IPS-15b (cell line): ENCODE measurements at regions not wholly inside any gene's neighbourhood (a gene's known extent, or its start where the extent isn't known, plus 50 kb on each side); places are given as distances from the start of the nearest gene placed in this dataset.

ENCODE experiments used
- H3K27me3 ChIP-seq: one replicate; pipeline ENCODE4 v1.6.1; 2013; ENCODE audit warnings: low read length; ENCODE audit not compliant: control insufficient read depth, insufficient read depth
- H3K36me3 ChIP-seq: one replicate; pipeline ENCODE4 v1.6.1; 2013; ENCODE audit warnings: low read length; ENCODE audit not compliant: control insufficient read depth, insufficient read depth
- H3K4me1 ChIP-seq: one replicate; pipeline ENCODE4 v1.6.1; 2013; ENCODE audit warnings: mild to moderate bottlenecking, low read length; ENCODE audit not compliant: control insufficient read depth, insufficient read depth
- H3K4me3 ChIP-seq: one replicate; pipeline ENCODE4 v1.5.1; 2013; ENCODE audit warnings: low read depth, low read length
- H3K9ac ChIP-seq: one replicate; pipeline ENCODE4 v1.6.1; 2013; ENCODE audit warnings: low read depth, mild to moderate bottlenecking, low read length
- H3K9me3 ChIP-seq: one replicate; pipeline ENCODE4 v1.6.1; 2013; ENCODE audit warnings: mild to moderate bottlenecking, low read length; ENCODE audit not compliant: control insufficient read depth, insufficient read depth

GRCh38 chr5:167624053-167624452 lies 667.4 kb upstream of the WWC1 start:
- Histone ChIP-seq H3K4me3 (no peak overlapping the region), H3K9me3 (no peaks in the 10 kb centered on the region), H3K36me3 (no peaks in the 10 kb centered on the region), H3K4me1 (no peaks in the 10 kb centered on the region), H3K9ac (no peak overlapping the region), H3K27me3 (no peaks in the 10 kb centered on the region)

GRCh38 chr5:167626341-167627123 lies 664.9 kb upstream of the WWC1 start:
- Histone ChIP-seq H3K4me1 (peaks cover 1% of the 10 kb centered on the region), H3K27me3 (no peaks in the 10 kb centered on the region), H3K36me3 (no peaks in the 10 kb centered on the region)

GRCh38 chr5:167629634-167630033 lies 661.8 kb upstream of the WWC1 start:
- H3K9ac ChIP-seq = no peak overlapping the region
- peaks cover 2% of the 10 kb centered on the region for H3K4me1 ChIP-seq
- H3K9me3 ChIP-seq = no peaks in the 10 kb centered on the region
- no peak overlapping the region for H3K4me3 ChIP-seq
- no peaks in the 10 kb centered on the region for H3K27me3 ChIP-seq
- no peaks in the 10 kb centered on the region for H3K36me3 ChIP-seq

More at GRCh38 chr5:167626341-167627123, 664.9 kb upstream of the WWC1 start:
- no peaks in the 10 kb centered on the region for H3K9me3 ChIP-seq
- no peak overlapping the region for H3K4me3 ChIP-seq
- H3K9ac ChIP-seq = no peak overlapping the region

GRCh38 chr5:167631191-167631590 lies 660.3 kb upstream of the WWC1 start:
- no peak overlapping the region for H3K4me3 ChIP-seq
- no peaks in the 10 kb centered on the region for H3K36me3 ChIP-seq
- no peak overlapping the region for H3K9ac ChIP-seq
- no peaks in the 10 kb centered on the region for H3K9me3 ChIP-seq
- H3K27me3 ChIP-seq = no peaks in the 10 kb centered on the region
- peaks cover 2% of the 10 kb centered on the region for H3K4me1 ChIP-seq

GRCh38 chr5:167633114-167633513 lies 658.3 kb upstream of the WWC1 start:
- peaks cover 2% of the 10 kb centered on the region for H3K4me1 ChIP-seq
- H3K9ac ChIP-seq = no peak overlapping the region
- H3K4me3 ChIP-seq = no peak overlapping the region
- H3K27me3 ChIP-seq = no peaks in the 10 kb centered on the region
- H3K36me3 ChIP-seq = no peaks in the 10 kb centered on the region
- H3K9me3 ChIP-seq = no peaks in the 10 kb centered on the region

- H3K9ac ChIP-seq = no peak overlapping the region
- peaks cover 2% of the 10 kb centered on the region for H3K4me1 ChIP-seq
- no peaks in the 10 kb centered on the region for H3K27me3 ChIP-seq
- H3K4me3 ChIP-seq = no peak overlapping the region
- no peaks in the 10 kb centered on the region for H3K9me3 ChIP-seq
- H3K36me3 ChIP-seq = no peaks in the 10 kb centered on the region
These were observed 657.5 kb upstream of the WWC1 start for GRCh38 chr5:167633931-167634341.

- H3K9ac ChIP-seq = no peak overlapping the region
- H3K4me3 ChIP-seq = no peak overlapping the region
- peaks cover 2% of the 10 kb centered on the region for H3K4me1 ChIP-seq
- H3K9me3 ChIP-seq = no peaks in the 10 kb centered on the region
- no peaks in the 10 kb centered on the region for H3K36me3 ChIP-seq
- H3K27me3 ChIP-seq = no peaks in the 10 kb centered on the region
These were observed 657.0 kb upstream of the WWC1 start for GRCh38 chr5:167634432-167634831.

- Histone ChIP-seq H3K9me3 (no peaks in the 10 kb centered on the region), H3K4me3 (no peak overlapping the region), H3K4me1 (no peaks in the 10 kb centered on the region), H3K36me3 (no peaks in the 10 kb centered on the region), H3K9ac (no peak overlapping the region), H3K27me3 (no peaks in the 10 kb centered on the region)
These were observed 652.6 kb upstream of the WWC1 start for GRCh38 chr5:167638816-167639215.

- Histone ChIP-seq H3K9ac (no peak overlapping the region), H3K27me3 (no peaks in the 10 kb centered on the region), H3K4me3 (no peak overlapping the region), H3K9me3 (no peaks in the 10 kb centered on the region), H3K36me3 (no peaks in the 10 kb centered on the region), H3K4me1 (no peaks in the 10 kb centered on the region)
These were observed 652.2 kb upstream of the WWC1 start for GRCh38 chr5:167639273-167639672.

GRCh38 chr5:167639766-167640165 lies 651.7 kb upstream of the WWC1 start:
- Histone ChIP-seq H3K9ac (no peak overlapping the region), H3K27me3 (no peaks in the 10 kb centered on the region), H3K4me1 (no peaks in the 10 kb centered on the region), H3K36me3 (no peaks in the 10 kb centered on the region), H3K9me3 (no peaks in the 10 kb centered on the region), H3K4me3 (no peak overlapping the region)

- Histone ChIP-seq H3K27me3 (no peaks in the 10 kb centered on the region), H3K9me3 (no peaks in the 10 kb centered on the region), H3K4me1 (no peaks in the 10 kb centered on the region), H3K9ac (no peak overlapping the region), H3K4me3 (no peak overlapping the region), H3K36me3 (no peaks in the 10 kb centered on the region)
These were observed 649.3 kb upstream of the WWC1 start for GRCh38 chr5:167642181-167642580.

- no peaks in the 10 kb centered on the region for H3K27me3 ChIP-seq
- no peaks in the 10 kb centered on the region for H3K36me3 ChIP-seq
- no peak overlapping the region for H3K9ac ChIP-seq
- H3K9me3 ChIP-seq = no peaks in the 10 kb centered on the region
- H3K4me1 ChIP-seq = no peaks in the 10 kb centered on the region
- H3K4me3 ChIP-seq = no peak overlapping the region
These were observed 648.5 kb upstream of the WWC1 start for GRCh38 chr5:167642779-167643517.
